ENCODE measurements at regions not wholly inside any gene's neighbourhood (a gene's known extent, or its start where the extent isn't known, plus 50 kb on each side); places are given as distances from the start of the nearest gene placed in this dataset.
"Not testable (repeated sequence)": the region's sequence is repeated elsewhere in the genome, so short reads cannot be mapped to it uniquely, and the experiment has no call there.

DNA sequence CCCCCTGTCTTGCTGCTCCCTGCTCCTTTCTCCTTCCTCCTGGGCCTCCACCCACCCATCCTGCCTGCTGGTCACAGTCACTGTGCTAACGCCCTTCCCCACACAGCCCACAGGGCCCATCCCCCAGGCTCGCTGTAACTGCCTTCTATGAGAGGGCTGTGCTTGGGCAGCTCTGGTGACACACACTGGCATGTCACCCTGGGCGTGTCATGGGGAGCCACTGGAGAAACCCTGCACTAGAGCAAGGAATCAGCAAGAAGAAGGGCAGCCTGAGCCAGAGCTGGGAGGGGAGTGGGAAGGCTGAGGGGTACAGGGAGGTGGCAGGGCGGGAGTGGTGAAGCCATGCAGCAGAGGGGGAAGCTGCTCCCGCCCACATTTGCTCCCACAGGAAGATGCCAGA lies 128.4 kb upstream of the FOXD4L5 start:
- DNase-seq; in situ Hi-C loops (cut with MboI; ENCODE audit: low sequenced_read_pairs in 4 of 4); ATAC-seq; intact Hi-C loops (cut with DNase I; ENCODE audit: low total_unique reads); H3K4me1 ChIP-seq; H3K27ac ChIP-seq; H3K4me3 ChIP-seq; H3K36me3 ChIP-seq; H3K9me3 ChIP-seq; H3K27me3 ChIP-seq: not testable (repeated sequence)

DNA sequence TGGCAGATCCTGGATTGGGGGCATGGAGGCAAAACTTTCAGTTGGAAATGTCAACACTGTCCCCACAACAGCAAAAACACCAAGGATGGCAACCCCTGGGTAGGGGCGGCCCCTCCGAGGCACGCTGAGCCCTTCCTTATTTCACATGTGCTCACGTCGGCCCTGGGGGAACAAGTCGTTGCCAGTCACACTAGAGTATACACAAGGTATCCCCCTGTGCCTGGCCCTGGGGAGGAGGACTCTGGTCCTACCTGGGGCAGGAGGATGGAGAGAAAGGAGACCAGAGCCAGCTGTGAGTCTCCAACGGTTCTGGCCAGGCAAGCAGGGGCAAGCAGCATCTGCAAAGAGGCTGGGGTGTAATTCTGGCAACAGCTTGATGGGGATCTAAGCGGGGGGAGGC lies 126.9 kb upstream of the FOXD4L5 start:
- intact Hi-C loops (cut with DNase I; ENCODE audit: low total_unique reads) (no loop called here), in situ Hi-C loops (cut with MboI; ENCODE audit: low sequenced_read_pairs in 4 of 4) (no loop called here)
- Histone ChIP-seq H3K4me3 (no peak overlapping the region), H3K27ac (no peak overlapping the region), H3K36me3 (no peaks in the 10 kb centered on the region), H3K4me1 (no peaks in the 10 kb centered on the region), H3K27me3 (no peaks in the 10 kb centered on the region), H3K9me3 (no peaks in the 10 kb centered on the region)
- no peak for TF ChIP-seq POLR2A (IDR thresholded peaks at IDR 0.05)
- TF ChIP-seq, protein P1, sequence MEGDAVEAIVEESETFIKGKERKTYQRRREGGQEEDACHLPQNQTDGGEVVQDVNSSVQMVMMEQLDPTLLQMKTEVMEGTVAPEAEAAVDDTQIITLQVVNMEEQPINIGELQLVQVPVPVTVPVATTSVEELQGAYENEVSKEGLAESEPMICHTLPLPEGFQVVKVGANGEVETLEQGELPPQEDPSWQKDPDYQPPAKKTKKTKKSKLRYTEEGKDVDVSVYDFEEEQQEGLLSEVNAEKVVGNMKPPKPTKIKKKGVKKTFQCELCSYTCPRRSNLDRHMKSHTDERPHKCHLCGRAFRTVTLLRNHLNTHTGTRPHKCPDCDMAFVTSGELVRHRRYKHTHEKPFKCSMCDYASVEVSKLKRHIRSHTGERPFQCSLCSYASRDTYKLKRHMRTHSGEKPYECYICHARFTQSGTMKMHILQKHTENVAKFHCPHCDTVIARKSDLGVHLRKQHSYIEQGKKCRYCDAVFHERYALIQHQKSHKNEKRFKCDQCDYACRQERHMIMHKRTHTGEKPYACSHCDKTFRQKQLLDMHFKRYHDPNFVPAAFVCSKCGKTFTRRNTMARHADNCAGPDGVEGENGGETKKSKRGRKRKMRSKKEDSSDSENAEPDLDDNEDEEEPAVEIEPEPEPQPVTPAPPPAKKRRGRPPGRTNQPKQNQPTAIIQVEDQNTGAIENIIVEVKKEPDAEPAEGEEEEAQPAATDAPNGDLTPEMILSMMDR (IDR thresholded peaks at IDR 0.05 in 4 of 5, conservative IDR thresholded peaks at IDR 0.05 in 1 of 5) = no peak
- no peak for DNase-seq
- ATAC-seq = no peak

DNA sequence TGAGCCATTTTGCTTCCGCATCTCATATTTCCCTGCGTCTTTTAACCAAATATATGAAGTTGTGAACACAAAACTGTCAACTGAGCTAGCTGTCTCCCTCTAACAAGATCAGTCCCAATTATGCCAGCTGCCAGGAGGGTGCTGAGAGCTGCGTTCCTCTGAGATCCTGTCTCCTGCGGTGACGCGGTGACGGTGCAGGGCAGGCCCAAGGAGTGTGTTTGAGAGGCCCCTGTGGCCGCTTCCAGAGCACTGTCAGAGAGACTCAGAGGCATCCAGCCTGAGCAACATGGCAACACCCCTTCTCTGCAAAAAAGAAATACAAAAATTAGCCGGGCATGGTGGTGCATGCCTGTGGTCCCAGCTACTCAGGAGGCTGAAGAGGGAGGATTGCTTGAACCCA lies 126.3 kb upstream of the FOXD4L5 start:
- DNase-seq = no peak
- TF ChIP-seq, protein P1 (IDR thresholded peaks at IDR 0.05 in 4 of 5, conservative IDR thresholded peaks at IDR 0.05 in 1 of 5) = no peak
- TF ChIP-seq POLR2A (IDR thresholded peaks at IDR 0.05) = no peak

DNA sequence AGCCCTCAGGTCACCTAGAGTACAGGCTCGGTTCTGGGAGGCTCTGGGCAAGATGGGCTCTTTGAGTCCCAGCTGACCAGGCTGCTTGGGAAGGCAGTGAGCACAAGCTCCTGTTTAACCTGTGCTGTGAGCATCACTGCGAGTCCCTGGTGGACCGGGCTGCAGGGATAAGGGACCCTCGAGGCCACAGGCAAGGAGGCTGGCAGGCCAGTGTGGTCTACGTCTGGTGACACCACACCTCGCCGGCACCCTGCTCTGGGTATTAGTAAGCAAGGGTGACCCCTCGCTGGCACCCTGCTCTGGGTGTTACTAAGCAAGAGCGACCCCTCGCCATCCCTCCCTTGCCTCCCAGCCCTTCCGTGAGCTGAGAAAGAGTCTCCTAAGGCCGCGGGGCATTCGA lies 125.9 kb upstream of the FOXD4L5 start:
- H3K9me3 ChIP-seq = no peaks in the 10 kb centered on the region
- H3K36me3 ChIP-seq = no peaks in the 10 kb centered on the region
- no peak overlapping the region for H3K4me3 ChIP-seq
- ATAC-seq = no peak
- TF ChIP-seq, protein P1 (IDR thresholded peaks at IDR 0.05 in 4 of 5, conservative IDR thresholded peaks at IDR 0.05 in 1 of 5) = no peak
- no peak for TF ChIP-seq POLR2A (IDR thresholded peaks at IDR 0.05)
- H3K27ac ChIP-seq = no peak overlapping the region
- no peaks in the 10 kb centered on the region for H3K4me1 ChIP-seq
- H3K27me3 ChIP-seq = no peaks in the 10 kb centered on the region
- in situ Hi-C loops (cut with MboI; ENCODE audit: low sequenced_read_pairs in 4 of 4) (no loop called here), intact Hi-C loops (cut with DNase I; ENCODE audit: low total_unique reads) (no loop called here)
- no peak for DNase-seq

More for the DNA sequence above, 126.3 kb upstream of the FOXD4L5 start:
- no peak overlapping the region for H3K27ac ChIP-seq
- ATAC-seq = no peak
- in situ Hi-C loops (cut with MboI; ENCODE audit: low sequenced_read_pairs in 4 of 4) (no loop called here), intact Hi-C loops (cut with DNase I; ENCODE audit: low total_unique reads) (no loop called here)
- no peaks in the 10 kb centered on the region for H3K27me3 ChIP-seq
- H3K4me3 ChIP-seq = no peak overlapping the region
- no peaks in the 10 kb centered on the region for H3K4me1 ChIP-seq
- H3K9me3 ChIP-seq = no peaks in the 10 kb centered on the region
- no peaks in the 10 kb centered on the region for H3K36me3 ChIP-seq

DNA sequence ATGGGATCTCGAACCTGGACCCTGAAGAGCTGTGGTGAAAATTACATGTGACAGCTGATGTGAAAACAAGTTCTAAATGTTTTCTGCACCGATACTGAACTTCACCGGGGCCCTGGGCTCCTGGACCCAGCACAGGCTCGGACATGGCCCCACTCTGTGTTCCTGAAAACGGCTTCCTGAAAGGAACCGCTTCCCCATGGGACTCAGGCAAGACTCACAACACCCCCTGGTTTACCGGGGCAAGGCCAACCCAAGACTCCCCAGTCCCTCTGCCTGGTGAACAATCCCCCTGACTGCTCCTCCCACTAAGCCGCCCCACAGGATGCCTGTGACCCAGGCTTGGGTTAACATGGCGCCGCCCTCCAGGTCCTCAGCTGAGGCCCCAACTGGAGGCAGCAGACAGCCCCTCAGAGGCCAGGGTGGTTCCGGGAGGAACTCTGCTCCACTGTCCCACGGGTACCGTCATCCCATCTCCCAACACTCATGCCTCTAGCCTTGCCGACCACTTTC lies 124.5 kb upstream of the FOXD4L5 start:
- no peaks in the 10 kb centered on the region for H3K36me3 ChIP-seq
- no peak overlapping the region for H3K4me3 ChIP-seq
- H3K27ac ChIP-seq = no peak overlapping the region
- DNase-seq = no peak
- no peaks in the 10 kb centered on the region for H3K27me3 ChIP-seq
- no peaks in the 10 kb centered on the region for H3K4me1 ChIP-seq
- TF ChIP-seq, protein P1 (IDR thresholded peaks at IDR 0.05 in 4 of 5, conservative IDR thresholded peaks at IDR 0.05 in 1 of 5) = no peak
- TF ChIP-seq POLR2A (IDR thresholded peaks at IDR 0.05) = no peak
- no peaks in the 10 kb centered on the region for H3K9me3 ChIP-seq
- intact Hi-C loops (cut with DNase I; ENCODE audit: low total_unique reads) = no loop called here
- in situ Hi-C loops (cut with MboI; ENCODE audit: low sequenced_read_pairs in 4 of 4) = no loop called here
- no peak for ATAC-seq

DNA sequence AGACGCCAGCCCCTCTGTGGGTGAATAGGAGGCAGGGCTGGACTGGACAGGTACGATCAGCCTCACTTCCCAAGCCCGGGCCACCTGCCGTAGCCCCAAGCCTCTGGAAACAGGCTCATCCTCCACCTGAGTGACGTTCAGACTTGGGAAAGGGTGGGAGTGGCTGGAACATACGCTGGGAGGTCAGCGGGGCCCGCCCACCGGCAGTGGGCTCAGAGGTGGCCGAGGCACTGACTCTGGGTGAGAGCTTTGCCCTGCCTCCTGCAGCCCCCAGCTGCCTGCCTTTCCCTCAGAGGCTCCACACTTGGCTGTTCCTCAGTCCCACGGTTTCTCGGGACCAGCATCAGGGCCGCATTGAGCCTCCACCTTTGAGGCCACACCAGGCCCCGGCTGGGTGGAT lies 123.8 kb upstream of the FOXD4L5 start:
- ATAC-seq; H3K9me3 ChIP-seq; in situ Hi-C loops (cut with MboI; ENCODE audit: low sequenced_read_pairs in 4 of 4): not testable (repeated sequence)

DNA sequence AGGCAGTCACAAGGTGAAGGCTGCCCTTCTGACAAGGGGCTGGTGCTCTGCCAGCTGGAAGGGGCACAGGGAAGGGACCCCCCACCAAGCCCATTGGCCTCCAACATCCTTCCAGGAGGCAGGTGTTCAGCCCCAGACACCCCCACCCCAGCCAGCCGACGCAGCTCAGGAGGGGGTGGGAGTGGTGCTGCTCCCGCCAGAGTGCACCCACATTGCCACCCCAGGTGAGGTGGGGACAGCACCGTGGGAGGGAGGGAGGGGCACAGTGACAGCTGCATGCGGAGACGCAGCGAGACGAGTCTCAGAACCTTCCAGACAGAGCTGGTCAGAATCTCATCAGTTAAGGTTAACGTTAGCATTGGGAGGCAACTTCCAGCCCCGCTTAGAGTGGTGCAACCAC lies 121.6 kb upstream of the FOXD4L5 start:
- H3K4me3 ChIP-seq; H3K27me3 ChIP-seq; in situ Hi-C loops (cut with MboI; ENCODE audit: low sequenced_read_pairs in 4 of 4); H3K4me1 ChIP-seq; H3K9me3 ChIP-seq; H3K27ac ChIP-seq; H3K36me3 ChIP-seq; DNase-seq; ATAC-seq; intact Hi-C loops (cut with DNase I; ENCODE audit: low total_unique reads): not testable (repeated sequence)

More for the DNA sequence above, 123.8 kb upstream of the FOXD4L5 start:
- DNase-seq; H3K27ac ChIP-seq; intact Hi-C loops (cut with DNase I; ENCODE audit: low total_unique reads); H3K4me1 ChIP-seq; H3K36me3 ChIP-seq; H3K4me3 ChIP-seq; H3K27me3 ChIP-seq: not testable (repeated sequence)

DNA sequence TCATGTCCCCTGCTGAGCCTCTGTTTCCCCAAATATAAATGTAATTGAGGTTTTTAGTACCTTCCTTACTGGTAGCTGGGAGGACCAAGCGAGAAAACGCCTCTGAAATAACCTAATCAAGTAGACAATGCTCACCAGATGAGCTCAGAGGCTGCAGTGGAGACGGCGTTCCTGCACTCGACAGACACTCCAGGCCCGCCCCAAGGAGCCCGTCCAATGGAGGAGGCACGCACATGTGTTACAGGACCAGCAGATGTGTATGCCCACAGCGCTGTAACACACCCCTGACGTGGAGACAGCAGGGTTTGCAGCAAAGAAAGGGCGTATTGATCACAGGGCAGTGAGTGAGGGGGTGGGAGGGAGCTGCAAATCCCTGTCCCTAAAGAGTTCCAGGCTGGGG lies 120.8 kb upstream of the FOXD4L5 start:
- H3K4me1 ChIP-seq; H3K4me3 ChIP-seq; DNase-seq; H3K9me3 ChIP-seq; H3K27me3 ChIP-seq; ATAC-seq; in situ Hi-C loops (cut with MboI; ENCODE audit: low sequenced_read_pairs in 4 of 4); intact Hi-C loops (cut with DNase I; ENCODE audit: low total_unique reads); H3K36me3 ChIP-seq; H3K27ac ChIP-seq: not testable (repeated sequence)

Measured in gastrocnemius medialis (tissue), 4 donors.